ENCODE measurements at regions not wholly inside any gene's neighbourhood (a gene's known extent, or its start where the extent isn't known, plus 50 kb on each side); places are given as distances from the start of the nearest gene placed in this dataset.

- Histone ChIP-seq H3K36me3 (ENCODE audit: insufficient read depth, low read length, poor library complexity, severe bottlenecking) (no peaks in the 10 kb centered on the region), H3K9me3 (ENCODE audit: low read depth, low read length, poor library complexity, severe bottlenecking) (no peaks in the 10 kb centered on the region), H3K4me1 (ENCODE audit: insufficient read depth, low read length, poor library complexity, severe bottlenecking) (no peaks in the 10 kb centered on the region), H3K27me3 (replicated peaks; ENCODE audit: insufficient read depth, low read depth, low read length, poor library complexity) (no peaks in the 10 kb centered on the region), H3K27ac (ENCODE audit: low read depth, low read length, poor library complexity, severe bottlenecking) (no peak overlapping the region), H3K4me3 (ENCODE audit: low read depth, low read length, poor library complexity, severe bottlenecking) (no peak overlapping the region)
- DNase-seq (ENCODE audit: low spot score) = no peak
- ChIA-PET POLR2A (ENCODE audit: low non-redundant PET) (no interaction called here), CTCF (no interaction called here)
- TF ChIP-seq CTCF (conservative IDR thresholded peaks at IDR 0.05; ENCODE audit: low read depth, low read length) (no peak), EZH2 (IDR thresholded peaks at IDR 0.05; ENCODE audit: borderline replicate concordance, low read depth, low read length, poor library complexity, severe bottlenecking) (no peak)
- no TSS peak for BruUV-seq (replicated peaks)
- intact Hi-C loops (cut with micrococcal nuclease; ENCODE audit: unreplicated experiment) = no loop called here
These were observed 100.5 kb upstream of the MAN2A1 start for GRCh38 chr5:109589239-109589638.

- H3K36me3 ChIP-seq (ENCODE audit: insufficient read depth, low read length, poor library complexity, severe bottlenecking) = no peaks in the 10 kb centered on the region
- H3K4me1 ChIP-seq (ENCODE audit: insufficient read depth, low read length, poor library complexity, severe bottlenecking) = no peaks in the 10 kb centered on the region
- no TSS peak for BruUV-seq (replicated peaks)
- TF ChIP-seq CTCF (conservative IDR thresholded peaks at IDR 0.05; ENCODE audit: low read depth, low read length) = no peak
- TF ChIP-seq EZH2 (IDR thresholded peaks at IDR 0.05; ENCODE audit: borderline replicate concordance, low read depth, low read length, poor library complexity, severe bottlenecking) = no peak
- no peaks in the 10 kb centered on the region for H3K9me3 ChIP-seq (ENCODE audit: low read depth, low read length, poor library complexity, severe bottlenecking)
- ChIA-PET POLR2A (ENCODE audit: low non-redundant PET) (no interaction called here), CTCF (no interaction called here)
- no peak overlapping the region for H3K4me3 ChIP-seq (ENCODE audit: low read depth, low read length, poor library complexity, severe bottlenecking)
- intact Hi-C loops (cut with micrococcal nuclease; ENCODE audit: unreplicated experiment) = no loop called here
- no peaks in the 10 kb centered on the region for H3K27me3 ChIP-seq (replicated peaks; ENCODE audit: insufficient read depth, low read depth, low read length, poor library complexity)
- no peak overlapping the region for H3K27ac ChIP-seq (ENCODE audit: low read depth, low read length, poor library complexity, severe bottlenecking)
- DNase-seq (ENCODE audit: low spot score) = no peak
These were observed 101.3 kb upstream of the MAN2A1 start for GRCh38 chr5:109588281-109589035.

- BruUV-seq (replicated peaks) = no TSS peak
- no peak for DNase-seq (ENCODE audit: low spot score)
- intact Hi-C loops (cut with micrococcal nuclease; ENCODE audit: unreplicated experiment) = no loop called here
- ChIA-PET POLR2A (ENCODE audit: low non-redundant PET) (no interaction called here), CTCF (no interaction called here)
- Histone ChIP-seq H3K27me3 (replicated peaks; ENCODE audit: insufficient read depth, low read depth, low read length, poor library complexity) (no peaks in the 10 kb centered on the region), H3K4me3 (ENCODE audit: low read depth, low read length, poor library complexity, severe bottlenecking) (no peak overlapping the region), H3K9me3 (ENCODE audit: low read depth, low read length, poor library complexity, severe bottlenecking) (no peaks in the 10 kb centered on the region), H3K27ac (ENCODE audit: low read depth, low read length, poor library complexity, severe bottlenecking) (no peak overlapping the region), H3K36me3 (ENCODE audit: insufficient read depth, low read length, poor library complexity, severe bottlenecking) (no peaks in the 10 kb centered on the region), H3K4me1 (ENCODE audit: insufficient read depth, low read length, poor library complexity, severe bottlenecking) (no peaks in the 10 kb centered on the region)
- TF ChIP-seq CTCF (conservative IDR thresholded peaks at IDR 0.05; ENCODE audit: low read depth, low read length) (no peak), EZH2 (IDR thresholded peaks at IDR 0.05; ENCODE audit: borderline replicate concordance, low read depth, low read length, poor library complexity, severe bottlenecking) (no peak)
These were observed 104.6 kb upstream of the MAN2A1 start for GRCh38 chr5:109584986-109585599.
